Hematopoietic multipotent progenitor cell treated with erythropoietin and hydrocortisone succinate and interleukin-3 and kit ligand, for 4 days (in vitro differentiated cells): ENCODE measurements at regions not wholly inside any gene's neighbourhood (a gene's known extent, or its start where the extent isn't known, plus 50 kb on each side); places are given as distances from the start of the nearest gene placed in this dataset.
"Not testable (repeated sequence)": the region's sequence is repeated elsewhere in the genome, so short reads cannot be mapped to it uniquely, and the experiment has no call there.

Experiments used
- DNase-seq: peaks from one replicate; pipeline ENCODE4 v3.0.0-alpha.2; 2015

GRCh38 chrY:16895396-16895795, 984.6 kb downstream of the CDY2B start:
- DNase-seq, result no peak

- DNase-seq, result peak; percentile 0
Measured at GRCh38 chrY:16887116-16887515, 992.9 kb downstream of the CDY2B start.

- no peak for DNase-seq
Measured at GRCh38 chrY:16860676-16861075, 1019.3 kb downstream of the CDY2B start.

GRCh38 chrY:16841534-16841933, 1038.5 kb downstream of the CDY2B start:
- no peak for DNase-seq

GRCh38 chrY:16835206-16835605, 1044.8 kb downstream of the CDY2B start:
- no peak for DNase-seq

- DNase-seq, result no peak
Measured at GRCh38 chrY:16834696-16835095, 1045.3 kb downstream of the CDY2B start.

GRCh38 chrY:16834151-16834550, 1045.9 kb downstream of the CDY2B start:
- DNase-seq, result no peak

GRCh38 chrY:16831766-16832165, 1048.3 kb downstream of the CDY2B start:
- DNase-seq, result no peak

GRCh38 chrY:16831364-16831763, 1048.7 kb downstream of the CDY2B start:
- DNase-seq, result not testable (repeated sequence)

- no peak for DNase-seq
Measured at GRCh38 chrY:16807713-16808112, 1072.3 kb downstream of the CDY2B start.
